Right atrium auricular region (tissue), 2 donors: ENCODE measurements at regions not wholly inside any gene's neighbourhood (a gene's known extent, or its start where the extent isn't known, plus 50 kb on each side); places are given as distances from the start of the nearest gene placed in this dataset.

ENCODE experiments used
- DNase-seq: peaks from one replicate; pipeline ENCODE4 v3.0.0-alpha.2; 2019; ENCODE audit warnings: low spot score
- H3K27ac ChIP-seq, 2 donors: fragments of 200-600 bp; sonication (generic); 1 replicate in 1 of 2; 2 replicates in 1 of 2; pipeline ENCODE4 v1.5.1; 2016 to 2019
- H3K27me3 ChIP-seq, 2 donors: fragments of 200-600 bp; sonication (generic); one replicate each; pipeline versions ENCODE4 v1.5.1 to v1.6.0; 2017 to 2019
- H3K36me3 ChIP-seq: fragments of 200-600 bp; sonication (generic); one replicate; pipeline ENCODE4 v1.5.1; 2016
- H3K4me1 ChIP-seq, 2 donors: fragments of 200-600 bp; sonication (generic); one replicate each; pipeline versions ENCODE4 v1.5.1 to v1.6.0; 2017 to 2019
- H3K4me3 ChIP-seq, 2 donors: fragments of 200-600 bp; sonication (generic); 1 replicate in 1 of 2; 2 replicates in 1 of 2; pipeline ENCODE4 v1.5.1; 2017 to 2019; ENCODE audit warnings: mild to moderate bottlenecking in 1 of 2, moderate library complexity in 1 of 2
- H3K9me3 ChIP-seq, 2 donors: fragments of 200-600 bp; sonication (generic); one replicate each; pipeline ENCODE4 v1.5.1; 2019
- TF ChIP-seq, protein P1 (sequence below), 2 donors: fragments of 200-600 bp; sonication (generic); IDR thresholded peaks; one replicate each; pipeline ENCODE4 v1.5.1; 2019; ENCODE audit warnings: antibody characterized with exemption in 2 of 2

DNA sequence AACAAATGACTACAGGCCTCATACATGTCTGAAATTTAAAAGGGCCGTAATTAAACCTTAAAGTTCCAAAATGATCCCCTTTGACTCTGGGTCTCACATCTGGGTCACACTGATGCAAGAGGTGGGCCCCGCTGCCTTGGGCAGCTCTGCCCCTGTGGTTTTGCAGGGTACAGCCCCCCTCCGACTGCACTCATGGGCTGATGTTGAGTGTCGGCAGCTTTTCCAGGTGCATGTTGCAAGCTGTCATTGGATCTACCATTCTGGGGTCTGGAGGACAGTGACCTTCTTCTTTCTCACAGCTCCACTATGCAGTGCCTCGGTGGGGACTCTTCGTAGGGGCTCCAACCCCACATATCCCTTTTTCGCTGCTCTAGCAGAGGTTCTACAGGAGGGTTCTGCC, 1537.9 kb downstream of the PCDH18 start:
- H3K4me3 ChIP-seq = no peak overlapping the region

DNA sequence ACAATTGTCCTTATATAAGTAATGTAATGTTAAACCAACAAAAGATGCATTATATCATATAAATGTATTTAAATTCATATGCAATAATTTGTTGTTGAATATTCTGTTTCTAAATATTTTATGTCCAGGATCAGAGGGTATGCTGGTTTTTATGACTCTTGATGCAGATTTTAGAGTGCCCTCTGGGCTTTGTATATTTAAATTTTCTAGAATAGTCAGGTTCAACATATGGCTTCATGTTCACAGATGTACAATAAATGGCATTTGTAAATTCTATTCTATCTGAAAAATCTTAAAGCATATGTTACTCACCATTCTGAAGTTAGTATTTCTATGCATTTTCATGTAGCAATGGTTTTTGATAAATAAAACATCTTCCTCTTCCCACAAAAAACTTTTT, 1555.4 kb downstream of the PCDH18 start:
- Histone ChIP-seq H3K9me3 (no peaks in the 10 kb centered on the region), H3K36me3 (no peaks in the 10 kb centered on the region), H3K4me3 (no peak overlapping the region)

More for the DNA sequence above, 1537.9 kb downstream of the PCDH18 start:
- H3K4me1 ChIP-seq = no peaks in the 10 kb centered on the region
- no peaks in the 10 kb centered on the region for H3K9me3 ChIP-seq
- no peak for DNase-seq
- H3K27ac ChIP-seq = no peak overlapping the region
- H3K27me3 ChIP-seq = no peaks in the 10 kb centered on the region
- TF ChIP-seq, protein P1, sequence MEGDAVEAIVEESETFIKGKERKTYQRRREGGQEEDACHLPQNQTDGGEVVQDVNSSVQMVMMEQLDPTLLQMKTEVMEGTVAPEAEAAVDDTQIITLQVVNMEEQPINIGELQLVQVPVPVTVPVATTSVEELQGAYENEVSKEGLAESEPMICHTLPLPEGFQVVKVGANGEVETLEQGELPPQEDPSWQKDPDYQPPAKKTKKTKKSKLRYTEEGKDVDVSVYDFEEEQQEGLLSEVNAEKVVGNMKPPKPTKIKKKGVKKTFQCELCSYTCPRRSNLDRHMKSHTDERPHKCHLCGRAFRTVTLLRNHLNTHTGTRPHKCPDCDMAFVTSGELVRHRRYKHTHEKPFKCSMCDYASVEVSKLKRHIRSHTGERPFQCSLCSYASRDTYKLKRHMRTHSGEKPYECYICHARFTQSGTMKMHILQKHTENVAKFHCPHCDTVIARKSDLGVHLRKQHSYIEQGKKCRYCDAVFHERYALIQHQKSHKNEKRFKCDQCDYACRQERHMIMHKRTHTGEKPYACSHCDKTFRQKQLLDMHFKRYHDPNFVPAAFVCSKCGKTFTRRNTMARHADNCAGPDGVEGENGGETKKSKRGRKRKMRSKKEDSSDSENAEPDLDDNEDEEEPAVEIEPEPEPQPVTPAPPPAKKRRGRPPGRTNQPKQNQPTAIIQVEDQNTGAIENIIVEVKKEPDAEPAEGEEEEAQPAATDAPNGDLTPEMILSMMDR (IDR thresholded peaks at IDR 0.05) = no peak
- H3K36me3 ChIP-seq = no peaks in the 10 kb centered on the region

DNA sequence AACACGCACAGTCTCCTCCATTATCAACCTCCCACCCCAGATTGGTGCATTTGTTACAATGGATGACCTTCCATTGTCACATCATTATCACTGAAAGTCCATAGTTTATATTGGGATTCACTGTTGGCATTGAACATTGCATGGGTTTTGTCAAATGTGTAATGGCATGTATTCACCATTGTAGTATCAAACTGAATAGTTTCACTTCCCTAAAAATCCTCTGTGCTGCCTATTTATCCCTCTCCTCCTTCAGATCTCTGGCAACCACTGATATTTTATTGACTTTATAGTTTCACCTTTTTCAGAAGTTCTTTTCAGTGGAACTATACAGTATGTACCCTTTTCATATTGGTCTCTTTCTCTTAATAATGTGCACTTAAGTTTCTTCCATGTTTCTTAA, 1565.4 kb downstream of the PCDH18 start:
- TF ChIP-seq, protein P1 (IDR thresholded peaks at IDR 0.05) = no peak
- H3K36me3 ChIP-seq = no peaks in the 10 kb centered on the region
- no peaks in the 10 kb centered on the region for H3K27me3 ChIP-seq
- DNase-seq = no peak
- no peak overlapping the region for H3K4me3 ChIP-seq
- H3K9me3 ChIP-seq = no peaks in the 10 kb centered on the region
- no peak overlapping the region for H3K27ac ChIP-seq
- H3K4me1 ChIP-seq = no peaks in the 10 kb centered on the region

More for the DNA sequence above, 1555.4 kb downstream of the PCDH18 start:
- DNase-seq = no peak
- TF ChIP-seq, protein P1 (IDR thresholded peaks at IDR 0.05) = no peak
- Histone ChIP-seq H3K27ac (no peak overlapping the region), H3K4me1 (no peaks in the 10 kb centered on the region), H3K27me3 (no peaks in the 10 kb centered on the region)

DNA sequence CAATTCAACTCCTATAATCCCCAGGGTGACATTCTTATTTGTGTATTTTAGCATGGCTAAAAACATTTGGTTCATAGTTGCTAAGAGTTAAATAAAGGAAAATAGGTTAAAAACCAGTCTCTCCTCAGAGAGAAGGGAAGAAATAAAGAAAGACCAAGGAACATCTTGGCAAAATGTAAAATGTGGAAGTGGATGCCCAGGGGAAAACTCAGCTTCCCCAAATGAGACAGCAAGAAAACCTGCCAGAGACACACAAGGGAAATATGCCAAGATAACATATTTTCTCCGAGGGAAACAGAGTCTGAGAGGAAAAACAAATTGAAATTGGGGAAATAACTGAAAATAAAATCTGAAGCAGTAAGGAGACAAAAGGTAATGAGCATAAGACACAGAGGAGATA, 1569.3 kb downstream of the PCDH18 start:
- H3K27me3 ChIP-seq = no peaks in the 10 kb centered on the region
- no peak for DNase-seq
- H3K27ac ChIP-seq = no peak overlapping the region
- H3K4me3 ChIP-seq = no peak overlapping the region
- no peaks in the 10 kb centered on the region for H3K36me3 ChIP-seq
- no peaks in the 10 kb centered on the region for H3K9me3 ChIP-seq
- H3K4me1 ChIP-seq = no peaks in the 10 kb centered on the region
- TF ChIP-seq, protein P1 (IDR thresholded peaks at IDR 0.05) = no peak

DNA sequence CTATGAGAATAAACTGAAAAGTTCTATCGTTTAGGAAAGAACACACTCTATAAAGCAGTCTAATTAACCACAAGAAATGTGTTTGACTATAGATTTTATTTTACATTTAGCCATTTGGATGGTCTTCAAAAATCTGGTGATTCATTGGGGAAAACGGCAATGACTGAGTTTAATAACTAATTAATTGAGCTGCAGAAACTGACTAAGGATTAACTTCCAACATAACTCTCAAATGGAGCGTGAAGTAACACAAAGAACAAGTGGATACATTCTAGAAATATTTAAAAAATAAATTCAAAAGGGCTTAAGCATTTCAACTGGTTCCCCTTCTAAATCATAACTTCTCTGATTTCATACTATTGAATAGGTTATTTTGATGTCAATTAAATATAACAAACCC, 1582.4 kb downstream of the PCDH18 start:
- Histone ChIP-seq H3K4me1 (no peaks in the 10 kb centered on the region), H3K4me3 (no peak overlapping the region), H3K27me3 (no peaks in the 10 kb centered on the region), H3K9me3 (peaks cover 0 to 4% of the 10 kb centered on the region in 2 donors), H3K27ac (no peak overlapping the region), H3K36me3 (no peaks in the 10 kb centered on the region)
- DNase-seq = no peak
- TF ChIP-seq, protein P1 (IDR thresholded peaks at IDR 0.05) = no peak

DNA sequence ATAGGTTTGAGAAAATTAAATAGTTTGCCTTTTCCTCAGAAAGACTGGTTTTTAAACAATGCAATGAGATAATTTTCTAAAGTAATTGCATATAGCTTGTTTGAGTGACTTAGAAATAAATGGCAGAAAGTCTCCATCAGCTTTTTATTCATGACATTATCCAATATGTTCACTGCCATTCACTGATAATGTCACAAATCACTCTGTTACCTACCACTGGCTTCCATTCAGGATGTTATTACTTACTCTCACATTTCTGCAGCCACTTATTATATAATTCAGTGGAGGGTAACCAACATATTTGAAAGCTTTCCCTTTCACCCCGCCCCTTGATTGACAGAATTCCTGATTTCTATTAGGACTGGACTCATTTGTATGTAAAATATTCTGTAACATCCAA, 1583.5 kb downstream of the PCDH18 start:
- H3K36me3 ChIP-seq = no peaks in the 10 kb centered on the region
- H3K27ac ChIP-seq = no peak overlapping the region
- no peaks in the 10 kb centered on the region for H3K9me3 ChIP-seq
- H3K4me3 ChIP-seq = no peak overlapping the region
- DNase-seq = no peak
- no peaks in the 10 kb centered on the region for H3K27me3 ChIP-seq
- no peaks in the 10 kb centered on the region for H3K4me1 ChIP-seq
- TF ChIP-seq, protein P1 (IDR thresholded peaks at IDR 0.05) = no peak
